CD14-positive monocyte (primary cell): ENCODE measurements at regions not wholly inside any gene's neighbourhood (a gene's known extent, or its start where the extent isn't known, plus 50 kb on each side); places are given as distances from the start of the nearest gene placed in this dataset.

Experiments
- DNase-seq, 3 donors: peaks; one replicate each; pipeline ENCODE4 v3.0.0-alpha.2; 2011 to 2022
- H2AFZ ChIP-seq: 2 replicates; pipeline ENCODE4 v1.6.0; 2012; ENCODE audit warnings: mild to moderate bottlenecking, low read depth, low read length, inconsistent platforms; ENCODE audit not compliant: insufficient read depth, poor library complexity, severe bottlenecking
- H3K27ac ChIP-seq, 2 donors: 1 replicate in 1 of 2; 2 replicates in 1 of 2; pipeline ENCODE4 v1.5.1; 2012 to 2013; ENCODE audit warnings: low read length in 2 of 2, control low read depth in 1 of 2, inconsistent platforms in 1 of 2, low read depth in 1 of 2, mild to moderate bottlenecking in 1 of 2
- H3K27me3 ChIP-seq, 2 donors: one replicate each; pipeline versions ENCODE4 v1.6.0 to v1.6.1; 2011 to 2013; ENCODE audit warnings: low read length in 2 of 2; ENCODE audit not compliant: control insufficient read depth in 2 of 2, insufficient read depth in 2 of 2
- H3K36me3 ChIP-seq, 2 donors: replicated peaks in 1 of 2; 1 replicate in 1 of 2; 2 replicates in 1 of 2; pipeline versions ENCODE4 v1.5.1 to v1.6.1; 2012 to 2013; ENCODE audit warnings: low read length in 2 of 2, control low read depth in 1 of 2, inconsistent platforms in 1 of 2, mild to moderate bottlenecking in 1 of 2; ENCODE audit not compliant: insufficient read depth in 2 of 2, control insufficient read depth in 1 of 2
- H3K4me1 ChIP-seq, 2 donors: 1 replicate in 1 of 2; 2 replicates in 1 of 2; pipeline versions ENCODE4 v1.5.1 to v1.6.1; 2012 to 2013; ENCODE audit warnings: low read length in 2 of 2, control low read depth in 1 of 2, inconsistent platforms in 1 of 2, mild to moderate bottlenecking in 1 of 2, moderate library complexity in 1 of 2; ENCODE audit not compliant: insufficient read depth in 2 of 2, control insufficient read depth in 1 of 2
- H3K4me2 ChIP-seq: replicated peaks from 2 replicates; pipeline ENCODE3; 2012; ENCODE audit warnings: low read length, moderate library complexity, mild to moderate bottlenecking; ENCODE audit not compliant: poor library complexity, severe bottlenecking; ENCODE audit errors: extremely low read depth
- H3K4me3 ChIP-seq, 3 experiments: fragments of 200-600 bp in 1 of 3; sonication (generic) in 1 of 3; replicated peaks in 1 of 3; 1 replicate in 2 of 3; 2 replicates in 1 of 3; pipeline ENCODE4 v1.5.1; 2011 to 2013; ENCODE audit warnings: low read length in 3 of 3, mild to moderate bottlenecking in 3 of 3, control low read depth in 2 of 3, low read depth in 2 of 3, inconsistent platforms in 1 of 3, moderate library complexity in 1 of 3
- H3K79me2 ChIP-seq: 2 replicates; pipeline ENCODE4 v1.6.0; 2012; ENCODE audit warnings: mild to moderate bottlenecking, control low read depth, inconsistent platforms, low read length, moderate library complexity; ENCODE audit not compliant: insufficient read depth
- H3K9ac ChIP-seq: 2 replicates; pipeline ENCODE4 v1.6.0; 2017; ENCODE audit warnings: low read length, mild to moderate bottlenecking; ENCODE audit not compliant: insufficient read depth, poor library complexity, severe bottlenecking
- H3K9me3 ChIP-seq, 2 donors: replicated peaks in 1 of 2; 1 replicate in 1 of 2; 2 replicates in 1 of 2; pipeline versions ENCODE4 v1.5.1 to v1.6.1; 2012 to 2013; ENCODE audit warnings: low read length in 2 of 2, control low read depth in 1 of 2; ENCODE audit not compliant: control insufficient read depth in 1 of 2, insufficient read depth in 1 of 2
- H4K20me1 ChIP-seq: 2 replicates; pipeline ENCODE4 v1.6.0; 2012; ENCODE audit warnings: mild to moderate bottlenecking, low read length, control low read depth, moderate library complexity; ENCODE audit not compliant: insufficient read depth
- H3K27ac Mint-ChIP-seq, 7 donors: one replicate each; pipeline ENCODE4 v1.8.0; 2020; ENCODE audit warnings: mild to moderate bottlenecking in 7 of 7, mixed read lengths in 7 of 7, moderate library complexity in 6 of 7, inconsistent platforms in 2 of 7
- H3K27me3 Mint-ChIP-seq, 3 donors: one replicate each; pipeline ENCODE4 v1.8.0; 2021 to 2022; ENCODE audit warnings: low read depth in 3 of 3, mild to moderate bottlenecking in 3 of 3, mixed read lengths in 3 of 3, moderate library complexity in 3 of 3, inconsistent platforms in 1 of 3
- H3K36me3 Mint-ChIP-seq, 2 donors: one replicate each; pipeline ENCODE4 v1.8.0; 2020; ENCODE audit warnings: mixed read lengths in 2 of 2, inconsistent platforms in 1 of 2, mild to moderate bottlenecking in 1 of 2
- H3K4me1 Mint-ChIP-seq: one replicate; pipeline ENCODE4 v1.8.0; 2020; ENCODE audit warnings: mild to moderate bottlenecking, mixed read lengths
- H3K4me3 Mint-ChIP-seq, 2 donors: one replicate each; pipeline ENCODE4 v1.8.0; 2020; ENCODE audit warnings: mild to moderate bottlenecking in 2 of 2, mixed read lengths in 2 of 2, moderate library complexity in 1 of 2
- H3K9me3 Mint-ChIP-seq, 7 donors: one replicate each; pipeline ENCODE4 v1.8.0; 2020 to 2022; ENCODE audit warnings: mixed read lengths in 7 of 7, mild to moderate bottlenecking in 6 of 7, moderate library complexity in 6 of 7, inconsistent platforms in 2 of 7
- CTCF ChIP-seq: fragments of 200-600 bp; IDR thresholded peaks from one replicate; pipeline ENCODE4 v1.8.0; 2022; ENCODE audit warnings: antibody characterized with exemption, mild to moderate bottlenecking
- WGBS: methylation state at CpG from one replicate; pipeline ENCODE4 v1.1.5; 2013; ENCODE audit warnings: missing lambda C conversion rate; ENCODE audit not compliant: insufficient coverage; 5-methylcytosine and 5-hydroxymethylcytosine counted together
- intact Hi-C, 2 donors: fragments of 100-400 bp; cut with micrococcal nuclease; formaldehyde crosslinking; loops; one replicate each; pipeline versions ENCODE4 v1.15.0 to v1.15.1; 2023

- intact Hi-C loops, result no loop called here
- Histone ChIP-seq H3K4me3 (no peak overlapping the region), H3K27ac (no peak overlapping the region), H3K27me3 (no peaks in the 10 kb centered on the region), H4K20me1 (no peaks in the 10 kb centered on the region), H3K9me3 (no peaks in the 10 kb centered on the region), H3K9ac (no peak overlapping the region), H3K4me2 (no peak overlapping the region), H3K36me3 (no peaks in the 10 kb centered on the region), H3K4me1 (no peaks in the 10 kb centered on the region), H3K79me2 (no peaks in the 10 kb centered on the region), H2AFZ (no peak overlapping the region)
- Mint-ChIP-seq H3K9me3 (peaks cover 0 to 6% (median 2%) of the 10 kb centered on the region in 7 donors), H3K4me1 (no peaks in the 10 kb centered on the region), H3K27ac (no peak overlapping the region), H3K36me3 (no peaks in the 10 kb centered on the region), H3K4me3 (no peak overlapping the region), H3K27me3 (peaks cover 0 to 2% (median 0%) of the 10 kb centered on the region in 3 donors)
- no peak for TF ChIP-seq CTCF
- DNase-seq, result no peak
- no CpG with 5 or more reads among the region's 5 CpGs for WGBS
Measured at GRCh38 chr15:95574053-95574452, 756.4 kb upstream of the NR2F2 start.

GRCh38 chr15:95577927-95578326 is 752.6 kb upstream of the NR2F2 start:
- DNase-seq, result no peak
- Histone ChIP-seq H3K27ac (no peak overlapping the region), H3K9ac (no peak overlapping the region), H3K9me3 (no peaks in the 10 kb centered on the region), H3K4me1 (no peaks in the 10 kb centered on the region), H2AFZ (no peak overlapping the region), H3K4me3 (no peak overlapping the region), H3K36me3 (no peaks in the 10 kb centered on the region), H3K79me2 (no peaks in the 10 kb centered on the region), H3K4me2 (no peak overlapping the region), H4K20me1 (no peaks in the 10 kb centered on the region), H3K27me3 (no peaks in the 10 kb centered on the region)
- WGBS, result no CpG with 5 or more reads among the region's 4 CpGs
- intact Hi-C loops, result no loop called here
- no peak overlapping the region for H3K27ac Mint-ChIP-seq
- H3K4me3 Mint-ChIP-seq, result no peak overlapping the region
- no peak for TF ChIP-seq CTCF
- no peaks in the 10 kb centered on the region for H3K4me1 Mint-ChIP-seq
- H3K9me3 Mint-ChIP-seq, result peaks cover 0 to 4% (median 0%) of the 10 kb centered on the region in 7 donors
- no peaks in the 10 kb centered on the region for H3K36me3 Mint-ChIP-seq
- no peaks in the 10 kb centered on the region for H3K27me3 Mint-ChIP-seq
